AG04450 (cell line): ENCODE measurements at regions not wholly inside any gene's neighbourhood (a gene's known extent, or its start where the extent isn't known, plus 50 kb on each side); places are given as distances from the start of the nearest gene placed in this dataset.

Experiments
- CTCF ChIA-PET: fragments of 300-600, 350-600 bp; formaldehyde crosslinking; extraction: SDS; loops from one replicate; lab custom pipeline; 2022; ENCODE audit warnings: antibody characterized with exemption, inconsistent platforms; lab: Charles Lee
- POLR2A ChIA-PET: fragments of 350-600 bp; formaldehyde crosslinking; extraction: SDS; loops from one replicate; lab custom pipeline; 2021; ENCODE audit warnings: antibody characterized with exemption, inconsistent platforms; lab: Yijun Ruan, JAX
- DNase-seq: peaks from one replicate; pipeline ENCODE4 v3.0.0-alpha.2; 2011; ENCODE audit warnings: low read depth, low spot score
- H3K27ac ChIP-seq: one replicate; pipeline ENCODE4 v1.5.1; 2012; ENCODE audit warnings: low read depth, low read length, control low read depth
- H3K27me3 ChIP-seq: one replicate; pipeline ENCODE4 v1.6.0; 2012; ENCODE audit warnings: low read length; ENCODE audit not compliant: control insufficient read depth, insufficient read depth
- H3K4me3 ChIP-seq: 2 replicates; pipeline ENCODE4 v1.5.1; 2011; ENCODE audit warnings: mild to moderate bottlenecking, low read depth, low read length, control low read depth
- H3K9me3 ChIP-seq: 2 replicates; pipeline ENCODE4 v1.5.1; 2012; ENCODE audit warnings: low read length; ENCODE audit not compliant: control insufficient read depth, insufficient read depth
- TF ChIP-seq, protein P1 (sequence below): IDR thresholded peaks from 2 replicates; pipeline ENCODE4 v1.5.1; 2011; ENCODE audit warnings: low read depth, low read length, control low read depth, inconsistent platforms

DNA sequence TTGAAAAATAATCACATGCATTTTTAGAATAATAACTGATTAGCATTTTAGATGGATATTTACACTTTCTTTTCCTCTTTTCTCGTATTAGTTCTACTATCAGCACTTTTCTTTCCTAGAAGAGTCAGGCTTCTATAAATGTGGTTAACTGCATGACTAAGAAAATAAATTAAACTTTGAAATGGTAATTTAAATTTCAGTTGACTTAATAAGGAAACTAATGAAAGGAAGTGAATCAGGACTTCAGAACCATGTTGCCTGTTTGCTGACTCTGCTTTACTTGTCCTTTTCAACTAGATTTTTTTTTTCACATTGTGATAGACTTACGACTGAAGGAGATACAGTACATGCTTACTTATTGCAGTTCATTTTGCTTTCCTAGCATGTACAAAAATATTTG is 1258.2 kb upstream of the EYS start:
- no peak overlapping the region for H3K27ac ChIP-seq
- ChIA-PET CTCF (no interaction called here), POLR2A (no interaction called here)
- no peak overlapping the region for H3K4me3 ChIP-seq
- no peaks in the 10 kb centered on the region for H3K9me3 ChIP-seq
- TF ChIP-seq, protein P1, sequence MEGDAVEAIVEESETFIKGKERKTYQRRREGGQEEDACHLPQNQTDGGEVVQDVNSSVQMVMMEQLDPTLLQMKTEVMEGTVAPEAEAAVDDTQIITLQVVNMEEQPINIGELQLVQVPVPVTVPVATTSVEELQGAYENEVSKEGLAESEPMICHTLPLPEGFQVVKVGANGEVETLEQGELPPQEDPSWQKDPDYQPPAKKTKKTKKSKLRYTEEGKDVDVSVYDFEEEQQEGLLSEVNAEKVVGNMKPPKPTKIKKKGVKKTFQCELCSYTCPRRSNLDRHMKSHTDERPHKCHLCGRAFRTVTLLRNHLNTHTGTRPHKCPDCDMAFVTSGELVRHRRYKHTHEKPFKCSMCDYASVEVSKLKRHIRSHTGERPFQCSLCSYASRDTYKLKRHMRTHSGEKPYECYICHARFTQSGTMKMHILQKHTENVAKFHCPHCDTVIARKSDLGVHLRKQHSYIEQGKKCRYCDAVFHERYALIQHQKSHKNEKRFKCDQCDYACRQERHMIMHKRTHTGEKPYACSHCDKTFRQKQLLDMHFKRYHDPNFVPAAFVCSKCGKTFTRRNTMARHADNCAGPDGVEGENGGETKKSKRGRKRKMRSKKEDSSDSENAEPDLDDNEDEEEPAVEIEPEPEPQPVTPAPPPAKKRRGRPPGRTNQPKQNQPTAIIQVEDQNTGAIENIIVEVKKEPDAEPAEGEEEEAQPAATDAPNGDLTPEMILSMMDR: no peak
- no peaks in the 10 kb centered on the region for H3K27me3 ChIP-seq
- DNase-seq: no peak

DNA sequence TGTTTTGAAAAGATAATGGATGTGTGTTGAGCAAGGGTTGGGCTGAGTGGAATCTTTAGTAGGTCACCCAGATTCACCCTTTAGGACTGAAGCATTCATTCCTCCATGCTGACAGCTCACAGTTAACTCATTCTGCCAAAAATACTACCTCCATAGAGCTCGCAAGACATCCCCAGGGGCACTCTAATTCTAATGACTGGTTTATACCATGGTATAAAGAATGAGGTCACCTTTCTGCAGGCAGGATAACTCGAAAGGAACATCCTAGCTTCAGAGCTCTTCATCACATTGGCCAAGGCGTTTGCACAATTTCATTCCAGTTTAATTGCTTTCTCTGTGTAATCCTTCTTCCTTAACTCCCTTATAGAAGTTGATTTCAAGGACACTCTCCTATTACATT is 1257.2 kb upstream of the EYS start:
- Histone ChIP-seq H3K27ac (no peak overlapping the region), H3K27me3 (no peaks in the 10 kb centered on the region), H3K4me3 (no peak overlapping the region), H3K9me3 (no peaks in the 10 kb centered on the region)
- POLR2A ChIA-PET: no interaction called here
- DNase-seq: no peak
- CTCF ChIA-PET: no interaction called here
- TF ChIP-seq, protein P1: no peak

DNA sequence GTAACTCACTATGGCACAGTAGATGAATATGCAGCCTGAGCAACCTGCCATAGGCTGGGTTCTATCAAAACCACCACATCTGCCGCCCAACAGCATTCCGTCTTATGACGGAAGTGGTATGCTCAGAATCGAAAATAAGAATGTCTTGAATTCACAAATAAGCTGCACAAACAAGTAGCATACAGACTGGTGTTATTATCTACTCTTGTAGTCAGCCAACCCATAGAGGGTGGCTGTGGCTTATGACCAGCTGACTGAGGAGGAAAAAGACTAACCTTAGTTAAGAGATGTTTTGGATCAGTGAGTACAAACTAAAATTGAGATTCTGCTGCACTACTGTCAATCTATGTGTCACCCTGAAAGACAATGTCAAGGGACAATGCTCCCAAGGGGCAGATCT is 1255.1 kb upstream of the EYS start:
- H3K27ac ChIP-seq: no peak overlapping the region
- TF ChIP-seq, protein P1: no peak
- H3K27me3 ChIP-seq: no peaks in the 10 kb centered on the region
- CTCF ChIA-PET: no interaction called here
- no peaks in the 10 kb centered on the region for H3K9me3 ChIP-seq
- POLR2A ChIA-PET: no interaction called here
- no peak overlapping the region for H3K4me3 ChIP-seq
- no peak for DNase-seq

DNA sequence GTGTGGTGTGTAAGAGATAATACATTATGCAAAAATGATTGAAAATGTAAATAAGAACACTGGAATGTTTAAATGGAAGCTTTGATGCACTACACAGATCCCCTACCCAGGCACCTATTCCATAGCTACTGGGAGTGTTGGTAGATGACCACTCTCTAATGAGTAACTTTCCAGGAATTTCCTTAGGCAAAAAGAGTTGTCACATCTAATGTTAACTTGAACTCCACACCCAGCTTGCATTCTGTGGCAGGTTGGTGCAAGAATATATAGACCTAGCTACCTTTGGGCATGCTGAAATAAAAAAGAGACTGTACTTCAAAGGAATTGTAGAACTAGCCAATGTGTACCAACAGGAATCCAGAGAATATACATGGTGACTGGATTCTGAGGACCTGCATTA is 1254.2 kb upstream of the EYS start:
- Histone ChIP-seq H3K4me3 (no peak overlapping the region), H3K9me3 (no peaks in the 10 kb centered on the region), H3K27me3 (no peaks in the 10 kb centered on the region), H3K27ac (no peak overlapping the region)
- ChIA-PET POLR2A (no interaction called here), CTCF (no interaction called here)
- TF ChIP-seq, protein P1: no peak
- no peak for DNase-seq

DNA sequence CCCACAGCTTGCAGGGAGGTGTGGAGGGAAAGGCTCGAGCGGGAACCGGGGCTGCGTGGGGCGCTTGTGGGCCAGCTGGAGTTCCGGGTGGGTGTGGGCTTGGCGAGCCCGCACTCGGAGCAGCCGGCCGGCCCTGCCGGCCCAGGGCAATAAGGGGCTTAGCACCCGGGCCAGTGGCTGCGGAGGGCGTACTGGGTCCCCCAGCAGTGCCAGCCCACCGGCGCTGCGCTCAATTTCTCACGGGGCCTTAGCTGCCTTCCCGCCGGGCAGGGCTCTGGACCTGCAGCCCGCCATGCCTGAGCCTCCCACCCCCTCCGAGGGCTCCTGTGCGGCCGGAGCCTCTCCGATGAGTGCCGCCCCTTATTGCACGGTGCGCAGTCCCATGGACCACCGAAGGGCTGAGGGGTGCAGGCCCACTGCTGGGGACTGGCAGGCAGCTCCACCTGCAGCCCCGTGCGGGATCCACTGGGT is 1242.2 kb upstream of the EYS start:
- POLR2A ChIA-PET: no interaction called here
- no peak for DNase-seq
- Histone ChIP-seq H3K9me3 (peaks cover 7% of the 10 kb centered on the region; the same call in 1 of the 2 replicates), H3K27me3 (no peaks in the 10 kb centered on the region), H3K27ac (no peak overlapping the region), H3K4me3 (no peak overlapping the region)
- TF ChIP-seq, protein P1: no peak
- CTCF ChIA-PET: no interaction called here
